ENCODE measurements at regions not wholly inside any gene's neighbourhood (a gene's known extent, or its start where the extent isn't known, plus 50 kb on each side); places are given as distances from the start of the nearest gene placed in this dataset.

GRCh38 chr2:118557791-118558190 is 289.7 kb downstream of the EN1 start:
- Histone ChIP-seq H3K79me1 (ENCODE audit: low read depth, low read length) (no peaks in the 10 kb centered on the region), H3K9me3 (replicated peaks in 1 of 2; ENCODE audit: control insufficient read depth in 2 of 2, insufficient read depth in 1 of 2, low read depth in 1 of 2, low read length in 2 of 2) (no peaks in the 10 kb centered on the region), H3K27ac (replicated peaks; ENCODE audit: low read length) (no peak overlapping the region), H3K23ac (ENCODE audit: low read depth, low read length, poor library complexity) (no peak overlapping the region), H2BK12ac (ENCODE audit: low read length) (no peak overlapping the region), H4K91ac (ENCODE audit: low read depth, low read length, poor library complexity) (no peak overlapping the region), H3K9ac (ENCODE audit: low read depth, low read length, poor library complexity) (no peak overlapping the region), H3K4me3 (ENCODE audit: low read length in 2 of 2) (no peak overlapping the region), H3K36me3 (replicated peaks in 1 of 2; ENCODE audit: control insufficient read depth in 2 of 2, insufficient read depth in 2 of 2, low read length in 2 of 2) (no peaks in the 10 kb centered on the region), H3K18ac (ENCODE audit: low read length) (no peak overlapping the region), H2BK15ac (ENCODE audit: low read length) (no peak overlapping the region), H3K4ac (ENCODE audit: low read length) (no peak overlapping the region), H3K4me1 (ENCODE audit: control insufficient read depth in 2 of 2, insufficient read depth in 1 of 2, low read depth in 1 of 2, low read length in 2 of 2) (no peaks in the 10 kb centered on the region), H4K8ac (ENCODE audit: low read depth, low read length) (no peak overlapping the region), H2BK120ac (ENCODE audit: low read depth, low read length) (no peak overlapping the region), H3K14ac (ENCODE audit: low read length) (no peak overlapping the region), H3K27me3 (ENCODE audit: control insufficient read depth in 3 of 3, insufficient read depth in 3 of 3, low read depth in 1 of 3, low read length in 3 of 3) (no peaks in the 10 kb centered on the region), H3K4me2 (ENCODE audit: insufficient read depth, low read length, poor library complexity, severe bottlenecking) (no peak overlapping the region), H2AK5ac (ENCODE audit: low read depth, low read length) (no peak overlapping the region), H2BK5ac (ENCODE audit: low read length) (no peak overlapping the region), H2AFZ (ENCODE audit: low read length) (no peak overlapping the region)
- WGBS, 2 donors (ENCODE audit: extremely low coverage in 2 of 2, insufficient read length in 2 of 2, insufficient replicate concordance in 1 of 2): no CpG with 5 or more reads among the region's 9 CpGs
- DNase-seq (ENCODE audit: low spot score): no peak

GRCh38 chr2:118557016-118557415 is 290.4 kb downstream of the EN1 start:
- no peak overlapping the region for H2AFZ ChIP-seq (ENCODE audit: low read length)
- no peaks in the 10 kb centered on the region for H3K27me3 ChIP-seq (ENCODE audit: control insufficient read depth in 3 of 3, insufficient read depth in 3 of 3, low read depth in 1 of 3, low read length in 3 of 3)
- no peak overlapping the region for H3K23ac ChIP-seq (ENCODE audit: low read depth, low read length, poor library complexity)
- H3K4me2 ChIP-seq (ENCODE audit: insufficient read depth, low read length, poor library complexity, severe bottlenecking): no peak overlapping the region
- no peak overlapping the region for H2BK12ac ChIP-seq (ENCODE audit: low read length)
- H3K9ac ChIP-seq (ENCODE audit: low read depth, low read length, poor library complexity): no peak overlapping the region
- no peaks in the 10 kb centered on the region for H3K4me1 ChIP-seq (ENCODE audit: control insufficient read depth in 2 of 2, insufficient read depth in 1 of 2, low read depth in 1 of 2, low read length in 2 of 2)
- DNase-seq (ENCODE audit: low spot score): no peak
- no peak overlapping the region for H3K4me3 ChIP-seq (ENCODE audit: low read length in 2 of 2)
- H2BK15ac ChIP-seq (ENCODE audit: low read length): no peak overlapping the region
- peak overlapping the region; percentile 69 for H3K18ac ChIP-seq (ENCODE audit: low read length)
- H3K4ac ChIP-seq (ENCODE audit: low read length): no peak overlapping the region
- no peak overlapping the region for H2BK5ac ChIP-seq (ENCODE audit: low read length)
- H2BK120ac ChIP-seq (ENCODE audit: low read depth, low read length): no peak overlapping the region
- no peak overlapping the region for H4K91ac ChIP-seq (ENCODE audit: low read depth, low read length, poor library complexity)
- H2AK5ac ChIP-seq (ENCODE audit: low read depth, low read length): no peak overlapping the region
- WGBS, 2 donors (ENCODE audit: extremely low coverage in 2 of 2, insufficient read length in 2 of 2, insufficient replicate concordance in 1 of 2): no CpG with 5 or more reads among the region's 5 CpGs
- no peak overlapping the region for H3K14ac ChIP-seq (ENCODE audit: low read length)
- no peak overlapping the region for H3K27ac ChIP-seq (replicated peaks; ENCODE audit: low read length)
- H3K36me3 ChIP-seq (replicated peaks in 1 of 2; ENCODE audit: control insufficient read depth in 2 of 2, insufficient read depth in 2 of 2, low read length in 2 of 2): no peaks in the 10 kb centered on the region
- no peak overlapping the region for H4K8ac ChIP-seq (ENCODE audit: low read depth, low read length)
- no peaks in the 10 kb centered on the region for H3K9me3 ChIP-seq (replicated peaks in 1 of 2; ENCODE audit: control insufficient read depth in 2 of 2, insufficient read depth in 1 of 2, low read depth in 1 of 2, low read length in 2 of 2)
- no peaks in the 10 kb centered on the region for H3K79me1 ChIP-seq (ENCODE audit: low read depth, low read length)

- no peak overlapping the region for H3K27ac ChIP-seq (replicated peaks; ENCODE audit: low read length)
- H3K4ac ChIP-seq (ENCODE audit: low read length): no peak overlapping the region
- no peak overlapping the region for H3K4me2 ChIP-seq (ENCODE audit: insufficient read depth, low read length, poor library complexity, severe bottlenecking)
- no peak overlapping the region for H3K9ac ChIP-seq (ENCODE audit: low read depth, low read length, poor library complexity)
- H2AFZ ChIP-seq (ENCODE audit: low read length): no peak overlapping the region
- no peaks in the 10 kb centered on the region for H3K36me3 ChIP-seq (replicated peaks in 1 of 2; ENCODE audit: control insufficient read depth in 2 of 2, insufficient read depth in 2 of 2, low read length in 2 of 2)
- no peak overlapping the region for H4K8ac ChIP-seq (ENCODE audit: low read depth, low read length)
- no peaks in the 10 kb centered on the region for H3K79me1 ChIP-seq (ENCODE audit: low read depth, low read length)
- H3K9me3 ChIP-seq (replicated peaks in 1 of 2; ENCODE audit: control insufficient read depth in 2 of 2, insufficient read depth in 1 of 2, low read depth in 1 of 2, low read length in 2 of 2): no peaks in the 10 kb centered on the region
- WGBS, 2 donors (ENCODE audit: extremely low coverage in 2 of 2, insufficient read length in 2 of 2, insufficient replicate concordance in 1 of 2): no CpG with 5 or more reads among the region's 4 CpGs
- no peak overlapping the region for H2BK120ac ChIP-seq (ENCODE audit: low read depth, low read length)
- H4K91ac ChIP-seq (ENCODE audit: low read depth, low read length, poor library complexity): no peak overlapping the region
- H2AK5ac ChIP-seq (ENCODE audit: low read depth, low read length): no peak overlapping the region
- no peak for DNase-seq (ENCODE audit: low spot score)
- no peak overlapping the region for H3K23ac ChIP-seq (ENCODE audit: low read depth, low read length, poor library complexity)
- no peaks in the 10 kb centered on the region for H3K4me1 ChIP-seq (ENCODE audit: control insufficient read depth in 2 of 2, insufficient read depth in 1 of 2, low read depth in 1 of 2, low read length in 2 of 2)
- H3K18ac ChIP-seq (ENCODE audit: low read length): no peak overlapping the region
- H2BK12ac ChIP-seq (ENCODE audit: low read length): no peak overlapping the region
- H2BK15ac ChIP-seq (ENCODE audit: low read length): no peak overlapping the region
- H3K14ac ChIP-seq (ENCODE audit: low read length): no peak overlapping the region
- H3K27me3 ChIP-seq (ENCODE audit: control insufficient read depth in 3 of 3, insufficient read depth in 3 of 3, low read depth in 1 of 3, low read length in 3 of 3): no peaks in the 10 kb centered on the region
- H2BK5ac ChIP-seq (ENCODE audit: low read length): no peak overlapping the region
- no peak overlapping the region for H3K4me3 ChIP-seq (ENCODE audit: low read length in 2 of 2)
Observed at GRCh38 chr2:118554616-118555015, 292.8 kb downstream of the EN1 start.

GRCh38 chr2:118549503-118549902 is 297.9 kb downstream of the EN1 start:
- Histone ChIP-seq H2BK120ac (ENCODE audit: low read depth, low read length) (no peak overlapping the region), H3K23ac (ENCODE audit: low read depth, low read length, poor library complexity) (no peak overlapping the region), H3K4ac (ENCODE audit: low read length) (no peak overlapping the region), H3K27me3 (ENCODE audit: control insufficient read depth in 3 of 3, insufficient read depth in 3 of 3, low read depth in 1 of 3, low read length in 3 of 3) (no peaks in the 10 kb centered on the region), H3K4me3 (ENCODE audit: low read length in 2 of 2) (no peak overlapping the region), H3K4me1 (ENCODE audit: control insufficient read depth in 2 of 2, insufficient read depth in 1 of 2, low read depth in 1 of 2, low read length in 2 of 2) (peaks cover 0 to 3% of the 10 kb centered on the region in 2 donors), H4K8ac (ENCODE audit: low read depth, low read length) (no peak overlapping the region), H3K18ac (ENCODE audit: low read length) (no peak overlapping the region), H2BK12ac (ENCODE audit: low read length) (no peak overlapping the region), H3K79me1 (ENCODE audit: low read depth, low read length) (no peaks in the 10 kb centered on the region), H4K91ac (ENCODE audit: low read depth, low read length, poor library complexity) (no peak overlapping the region), H3K14ac (ENCODE audit: low read length) (no peak overlapping the region), H3K27ac (replicated peaks; ENCODE audit: low read length) (no peak overlapping the region), H3K9me3 (replicated peaks in 1 of 2; ENCODE audit: control insufficient read depth in 2 of 2, insufficient read depth in 1 of 2, low read depth in 1 of 2, low read length in 2 of 2) (no peaks in the 10 kb centered on the region), H2AFZ (ENCODE audit: low read length) (no peak overlapping the region), H2BK5ac (ENCODE audit: low read length) (no peak overlapping the region), H3K36me3 (replicated peaks in 1 of 2; ENCODE audit: control insufficient read depth in 2 of 2, insufficient read depth in 2 of 2, low read length in 2 of 2) (no peaks in the 10 kb centered on the region), H3K9ac (ENCODE audit: low read depth, low read length, poor library complexity) (no peak overlapping the region), H3K4me2 (ENCODE audit: insufficient read depth, low read length, poor library complexity, severe bottlenecking) (no peak overlapping the region), H2BK15ac (ENCODE audit: low read length) (no peak overlapping the region), H2AK5ac (ENCODE audit: low read depth, low read length) (no peak overlapping the region)
- WGBS, 2 donors (ENCODE audit: extremely low coverage in 2 of 2, insufficient read length in 2 of 2, insufficient replicate concordance in 1 of 2): no CpG with 5 or more reads among the region's 1 CpG
- no peak for DNase-seq (ENCODE audit: low spot score)
